Right ventricle myocardium inferior (tissue), 1 donor: ENCODE measurements at regions not wholly inside any gene's neighbourhood (a gene's known extent, or its start where the extent isn't known, plus 50 kb on each side); places are given as distances from the start of the nearest gene placed in this dataset.

Experiments
- ATAC-seq: fragments of 200-7000 bp; cut with Tn5 transposase; one replicate; pipeline ENCODE4 v1.9.1; 2020; ENCODE audit warnings: mild to moderate bottlenecking, moderate library complexity
- DNase-seq: peaks from one replicate; pipeline ENCODE4 v3.0.0; 2021; ENCODE audit errors: missing footprints
- intact Hi-C: fragments of 100-400 bp; cut with DNase I; formaldehyde crosslinking; loops from one replicate; pipeline ENCODE4 v1.11.0; 2022
- donor health status: DM: no; HTN: yes; CAD: no; lungs with severe emphysema.

- no peak for ATAC-seq
- no peak for DNase-seq
- intact Hi-C loops: no loop called here
Observed at GRCh38 chr9:129272348-129273025, 94.4 kb upstream of the IER5L start.

- DNase-seq: no peak
- intact Hi-C loops: no loop called here
- no peak for ATAC-seq
Observed at GRCh38 chr9:129270903-129271431, 92.9 kb upstream of the IER5L start.

DNA sequence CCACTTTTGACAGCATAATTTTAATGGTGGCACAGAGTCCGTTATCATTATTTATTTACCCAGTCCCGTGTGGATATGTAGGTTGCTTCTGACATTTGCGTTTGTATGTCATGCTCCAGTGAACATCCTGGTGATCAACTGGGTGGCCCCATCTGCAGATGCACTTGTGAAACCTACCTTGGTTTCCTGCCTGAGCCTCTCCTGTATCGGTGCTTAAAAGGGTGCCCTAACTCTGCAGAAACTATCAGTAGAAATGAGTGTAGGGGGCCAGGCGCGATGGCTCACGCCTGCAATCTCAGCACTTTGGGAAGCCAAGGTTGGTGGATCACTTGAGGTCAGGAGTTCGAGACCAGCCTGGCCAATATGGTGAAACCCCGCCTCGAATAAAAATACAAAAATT lies 92.1 kb upstream of the IER5L start:
- intact Hi-C loops: no loop called here
- DNase-seq: no peak
- no peak for ATAC-seq

GRCh38 chr9:129267141-129267540 lies 89.1 kb upstream of the IER5L start:
- peak; percentile 34 for DNase-seq
- ATAC-seq: no peak
- intact Hi-C loops: no loop called here

- no peak for ATAC-seq
- intact Hi-C loops: no loop called here
- peak; percentile 39 for DNase-seq
Observed at GRCh38 chr9:129266536-129266935, 88.5 kb upstream of the IER5L start.

DNA sequence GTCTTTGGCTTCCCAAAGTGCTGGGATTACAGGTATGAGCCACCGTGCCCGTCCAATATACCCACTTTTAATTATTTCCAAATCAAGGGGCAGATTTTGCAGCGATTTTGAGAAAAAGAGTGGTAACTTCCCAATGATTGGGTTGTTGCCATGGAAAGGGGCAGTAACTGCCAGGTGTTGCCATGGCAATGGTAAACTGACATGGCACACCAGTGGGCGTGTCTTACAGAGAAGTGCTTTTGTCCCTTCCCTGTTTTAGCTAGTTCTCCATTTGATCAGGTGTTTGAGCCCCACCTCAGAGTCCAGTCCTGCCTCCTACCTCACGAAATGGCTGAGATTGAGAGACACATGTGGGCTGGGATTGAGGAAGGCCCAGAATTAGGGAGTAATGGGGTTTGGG lies 86.3 kb upstream of the IER5L start:
- no peak for DNase-seq
- intact Hi-C loops: no loop called here
- ATAC-seq: no peak

- intact Hi-C loops: no loop called here
- ATAC-seq (no peak), DNase-seq (peak; percentile 53)
Observed at GRCh38 chr9:129263836-129264235, 85.8 kb upstream of the IER5L start.

DNA sequence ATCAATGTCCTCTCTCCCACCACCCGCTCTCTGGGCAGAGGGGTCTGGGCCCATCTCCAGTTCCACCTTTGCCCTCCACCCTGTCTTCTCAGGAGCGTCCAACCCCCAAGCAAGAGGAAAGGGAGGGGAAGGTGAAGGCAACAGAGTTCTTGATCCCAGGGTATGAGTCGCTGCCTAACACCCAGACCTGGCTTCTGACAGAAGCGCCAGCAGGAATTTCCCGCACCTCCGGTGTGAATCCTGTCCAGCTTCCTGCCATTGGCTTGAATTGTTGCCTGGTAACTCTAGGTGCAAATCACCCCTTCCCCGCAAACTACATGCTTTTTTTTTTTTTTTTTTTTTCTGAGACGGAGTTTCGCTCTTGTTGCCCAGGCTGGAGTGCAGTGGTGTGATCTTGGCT lies 84.2 kb upstream of the IER5L start:
- ATAC-seq (no peak), DNase-seq (peak; percentile 65)
- intact Hi-C loops: no loop called here

- ATAC-seq (no peak), DNase-seq (peak; percentile 11)
- intact Hi-C loops: loop anchor here (5.0 to 10.0 kb wide), 2 partner anchors 73 to 155 kb away; no protein-coding TSS in a partner anchor
Observed at GRCh38 chr9:129259375-129259774, 81.3 kb upstream of the IER5L start.

DNA sequence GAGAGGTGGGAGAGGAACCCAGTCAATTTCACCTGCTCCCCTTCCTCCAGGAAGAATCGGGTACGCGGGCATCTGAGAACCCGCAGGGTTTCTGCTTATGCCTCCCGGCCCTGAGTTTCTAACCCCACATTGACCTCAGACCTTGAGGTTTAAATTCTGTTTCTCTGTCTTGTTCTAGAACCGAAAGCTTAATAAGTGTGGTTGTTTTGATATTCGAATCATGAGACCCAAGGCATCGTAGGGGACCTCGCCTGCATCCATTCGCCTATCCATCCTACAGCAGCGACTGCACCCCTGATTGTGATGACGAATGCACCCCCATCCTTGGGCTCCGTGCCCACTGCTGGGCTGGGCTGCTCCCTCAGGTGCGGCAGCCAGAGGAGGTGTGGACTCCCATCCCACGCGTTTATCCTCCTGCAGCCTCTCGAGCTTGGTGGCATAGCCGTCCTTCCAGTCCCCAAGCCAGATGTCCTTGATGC lies 80.8 kb upstream of the IER5L start:
- DNase-seq: peak; percentile 30
- intact Hi-C loops: loop anchor here (5.0 to 10.0 kb wide), 2 partner anchors 73 to 156 kb away; no protein-coding TSS in a partner anchor

DNA sequence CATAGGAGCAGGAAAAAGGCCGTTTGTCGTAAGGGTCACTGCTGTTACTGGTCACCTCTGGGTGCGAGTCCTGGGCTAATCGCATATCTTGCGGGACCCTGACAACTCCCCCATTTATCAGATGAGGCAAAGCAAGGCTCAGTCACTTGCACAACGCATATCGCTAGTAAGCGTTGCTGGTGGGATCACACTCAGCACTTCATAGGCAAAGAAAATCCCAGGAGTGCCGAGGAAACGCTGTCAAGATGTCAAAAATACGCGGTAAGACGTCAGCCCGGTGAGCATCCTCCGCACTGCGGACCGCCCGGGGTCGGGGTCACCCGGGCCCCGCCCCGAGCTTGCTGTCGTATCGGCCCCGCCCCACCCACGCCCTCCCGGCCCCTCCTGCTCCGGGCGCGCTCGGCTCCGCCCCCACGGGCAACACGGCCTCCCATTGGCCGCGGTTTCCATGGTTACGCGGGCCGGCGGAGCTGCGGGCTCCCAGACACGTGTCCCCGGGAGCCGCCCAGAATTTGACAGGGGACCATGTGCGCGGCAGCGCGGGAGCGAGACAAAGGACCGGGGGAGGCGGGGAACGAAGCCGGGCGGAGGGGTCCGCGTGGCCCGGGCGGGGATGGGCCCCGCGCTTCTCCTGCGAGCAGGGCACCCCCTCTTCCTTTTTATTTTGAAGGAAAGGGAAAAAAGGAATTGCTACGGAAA lies 80.2 kb upstream of the IER5L start:
- DNase-seq: peak; percentile 97
- ATAC-seq: peak; percentile 86
- intact Hi-C loops: loop anchor here (5.0 to 10.0 kb wide), 2 partner anchors 74 to 157 kb away; no protein-coding TSS in a partner anchor

More for the DNA sequence above, 80.8 kb upstream of the IER5L start:
- ATAC-seq: no peak

DNA sequence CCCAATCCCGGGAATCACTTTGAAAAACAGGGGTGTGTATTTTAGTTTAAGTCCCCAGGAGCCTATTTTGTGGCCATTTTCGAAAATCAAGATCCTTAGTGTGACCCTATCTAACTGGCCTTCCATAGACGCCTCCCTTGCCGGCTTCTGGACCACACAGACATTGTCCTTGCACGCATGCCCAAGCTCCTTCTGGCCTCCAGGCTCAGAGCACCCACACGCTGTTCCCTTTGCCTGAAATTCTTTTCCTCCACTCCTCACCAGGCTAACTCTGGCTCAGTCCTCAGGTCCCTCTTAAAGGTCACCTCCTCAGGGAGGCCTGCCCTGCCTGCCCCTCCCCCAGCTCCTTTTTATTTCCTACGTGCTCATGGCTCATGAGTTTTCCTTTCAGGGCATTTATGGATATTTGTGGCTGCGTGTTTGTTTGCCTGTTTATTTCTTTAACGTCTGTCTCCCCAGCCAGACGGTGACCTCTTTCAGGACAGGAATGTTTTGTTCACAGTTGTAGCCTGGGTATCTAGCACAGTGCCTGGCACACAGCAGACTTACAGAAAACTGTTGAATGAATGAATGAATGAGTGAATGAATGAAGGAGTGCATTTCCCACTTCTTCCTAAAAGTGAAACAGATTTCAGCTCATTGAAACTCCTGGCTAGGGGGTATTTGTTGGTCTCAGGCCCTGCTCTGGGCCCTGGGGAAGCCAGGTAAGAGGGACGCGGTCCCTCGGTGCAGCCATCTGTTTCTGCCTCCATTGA lies 79.1 kb upstream of the IER5L start:
- ATAC-seq: no peak

DNA sequence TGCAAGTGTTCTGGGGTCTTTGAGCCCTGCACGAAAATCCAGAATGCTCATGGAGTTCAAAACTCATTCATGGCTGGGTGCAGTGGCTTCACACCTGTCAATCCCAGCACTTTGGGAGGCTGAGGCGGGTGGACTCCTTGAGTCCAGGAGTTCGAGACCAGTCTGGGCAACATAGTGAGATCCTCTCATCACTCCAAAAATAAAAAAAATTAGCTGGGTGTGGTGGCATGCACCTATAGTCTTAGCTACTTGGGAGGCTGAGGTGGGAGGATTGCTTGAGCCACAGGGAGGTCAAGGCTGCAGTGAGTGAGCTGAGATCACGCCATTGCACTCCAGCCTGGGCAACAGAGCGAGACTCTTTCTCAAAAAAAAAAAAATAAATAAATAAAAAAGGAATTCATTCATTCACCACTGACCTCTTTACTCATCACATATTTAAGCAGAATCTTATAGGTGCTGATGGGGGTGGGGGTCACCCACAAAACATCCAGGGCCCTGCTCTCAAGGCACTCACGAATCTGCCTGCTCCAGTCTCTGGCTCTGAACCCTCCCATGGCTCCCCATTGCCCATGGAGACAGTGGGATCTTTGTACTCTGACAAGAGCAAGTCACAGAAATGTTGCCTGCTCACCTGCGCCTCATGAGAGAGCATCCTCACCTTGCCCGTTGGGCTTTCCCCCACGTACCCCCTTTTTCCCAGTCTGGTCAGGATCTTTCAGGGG lies 76.7 kb upstream of the IER5L start:
- ATAC-seq (no peak), DNase-seq (peak; percentile 27)

More for the DNA sequence above, 79.1 kb upstream of the IER5L start:
- peak; percentile 17 for DNase-seq
- intact Hi-C loops: loop anchor here (5.0 to 10.0 kb wide), 2 partner anchors 75 to 158 kb away; no protein-coding TSS in a partner anchor

GRCh38 chr9:129253803-129254381 lies 75.8 kb upstream of the IER5L start:
- DNase-seq (peak; percentile 77), ATAC-seq (peak; percentile 77)
- intact Hi-C loops: loop anchor here (2.0 to 10.0 kb wide), 3 partner anchors 63 to 161 kb away; no protein-coding TSS in a partner anchor

More for the DNA sequence above, 76.7 kb upstream of the IER5L start:
- intact Hi-C loops: loop anchor here (2.0 to 10.0 kb wide), 4 partner anchors 63 to 160 kb away; no protein-coding TSS in a partner anchor

DNA sequence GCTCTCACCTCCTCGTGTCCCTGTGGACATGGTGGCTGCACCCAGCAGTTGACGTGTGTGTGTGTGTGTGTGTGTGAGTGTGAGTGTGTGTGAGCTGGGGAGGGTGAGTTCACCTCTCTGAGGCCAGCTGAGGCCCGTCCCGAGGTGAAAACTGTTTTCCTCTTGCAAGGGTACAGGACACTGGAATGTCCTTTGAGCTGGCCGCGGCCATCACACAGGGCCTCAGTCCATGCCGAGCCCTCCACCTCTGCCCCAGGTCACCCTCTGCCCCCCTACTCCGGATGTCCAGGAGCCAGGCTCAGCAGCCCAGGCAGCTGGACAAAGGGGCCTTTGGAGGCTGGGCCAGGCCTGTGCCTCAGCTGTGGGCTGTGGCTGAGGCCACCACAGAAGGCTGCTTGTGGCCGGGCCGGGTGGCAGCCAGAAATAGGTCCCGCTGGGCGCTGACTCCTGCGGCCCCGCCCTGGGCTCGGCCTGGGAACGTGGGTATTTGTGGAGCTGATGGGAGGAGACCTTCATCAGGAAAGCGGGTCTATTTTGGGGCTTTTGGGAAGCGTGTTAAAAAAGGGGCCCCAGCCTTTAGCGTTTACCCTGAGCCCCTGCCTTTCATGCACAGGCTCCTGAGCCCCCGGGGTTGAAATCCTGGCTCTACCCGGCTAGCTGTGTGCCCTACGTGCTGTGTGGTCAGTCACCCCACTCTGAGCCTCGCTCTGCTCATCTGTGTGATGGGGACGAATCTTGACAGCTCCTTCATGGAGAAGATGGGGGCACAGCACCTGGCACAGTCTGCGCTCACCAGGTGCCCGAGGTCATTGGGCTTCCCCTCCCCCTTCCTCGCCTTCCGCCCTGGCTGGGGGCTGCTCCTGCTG lies 75.1 kb upstream of the IER5L start:
- intact Hi-C loops: loop anchor here (5.0 to 10.0 kb wide), 2 partner anchors 64 to 162 kb away; no protein-coding TSS in a partner anchor
- ATAC-seq (peak; percentile 71), DNase-seq (peak; percentile 74)

GRCh38 chr9:129250786-129251185 lies 72.7 kb upstream of the IER5L start:
- DNase-seq: no peak
- intact Hi-C loops: loop anchor here (5.0 to 10.0 kb wide), 2 partner anchors 67 to 164 kb away; no protein-coding TSS in a partner anchor
- ATAC-seq: no peak
